KOPT-K1 (cell line): ENCODE measurements at regions not wholly inside any gene's neighbourhood (a gene's known extent, or its start where the extent isn't known, plus 50 kb on each side); places are given as distances from the start of the nearest gene placed in this dataset.
"Not testable (repeated sequence)": the region's sequence is repeated elsewhere in the genome, so short reads cannot be mapped to it uniquely, and the experiment has no call there.

Source experiments
- H3K27ac ChIP-seq: fragments of 200-600 bp; sonication (generic); 2 replicates; pipeline ENCODE4 v1.5.1; 2016; ENCODE audit warnings: antibody characterized with exemption, mild to moderate bottlenecking, low read depth, low read length; ENCODE audit not compliant: poor library complexity, severe bottlenecking
- H3K36me3 ChIP-seq: fragments of 200-600 bp; sonication (generic); 2 replicates; pipeline ENCODE4 v1.5.1; 2017; ENCODE audit warnings: antibody characterized with exemption, mild to moderate bottlenecking, low read length, moderate library complexity; ENCODE audit not compliant: insufficient read depth
- H3K9me3 ChIP-seq: fragments of 200-600 bp; sonication (generic); 2 replicates; pipeline ENCODE4 v1.5.1; 2017; ENCODE audit warnings: antibody characterized with exemption, low read length, mild to moderate bottlenecking; ENCODE audit not compliant: insufficient read depth, poor library complexity, severe bottlenecking

DNA sequence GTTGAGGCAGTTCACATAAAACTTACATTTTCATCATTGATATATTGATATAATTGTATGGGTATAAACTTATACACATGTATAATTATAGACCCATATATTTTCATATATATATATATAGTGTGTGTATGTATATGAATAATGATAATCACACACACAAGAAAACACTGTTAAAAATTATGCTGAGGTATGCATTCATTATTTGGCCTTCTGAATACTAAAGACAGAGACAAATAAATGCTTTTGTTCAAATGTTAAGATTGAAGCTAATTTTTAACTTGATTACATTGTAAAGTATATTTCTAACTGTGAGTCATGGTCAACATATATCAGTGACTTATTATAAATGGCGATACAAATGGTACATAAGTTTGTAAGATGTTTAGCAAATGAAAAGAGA is 888.8 kb downstream of the OTOL1 start:
- H3K36me3 ChIP-seq = no peaks in the 10 kb centered on the region
- no peaks in the 10 kb centered on the region for H3K9me3 ChIP-seq
- no peak overlapping the region for H3K27ac ChIP-seq

DNA sequence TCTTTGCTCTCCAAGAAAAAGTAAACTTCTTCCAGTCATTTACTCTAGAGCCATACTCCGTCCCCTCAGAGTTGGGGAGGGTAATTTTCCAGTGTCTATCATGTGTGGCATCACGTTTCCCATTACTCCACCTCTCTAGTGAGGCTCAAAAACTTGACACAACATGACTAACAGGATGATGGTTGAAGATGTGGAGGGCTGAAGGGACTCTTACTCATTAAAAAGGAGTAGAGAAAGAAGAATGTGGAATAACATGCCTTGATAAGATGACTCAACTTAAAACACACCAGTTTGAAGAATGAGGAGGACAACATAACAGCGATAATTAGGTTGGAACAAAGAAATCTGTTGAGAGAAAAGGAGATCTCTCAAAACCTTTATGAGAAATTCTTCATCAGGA is 894.3 kb downstream of the OTOL1 start:
- H3K27ac ChIP-seq = no peak overlapping the region
- H3K36me3 ChIP-seq = no peaks in the 10 kb centered on the region
- no peaks in the 10 kb centered on the region for H3K9me3 ChIP-seq

DNA sequence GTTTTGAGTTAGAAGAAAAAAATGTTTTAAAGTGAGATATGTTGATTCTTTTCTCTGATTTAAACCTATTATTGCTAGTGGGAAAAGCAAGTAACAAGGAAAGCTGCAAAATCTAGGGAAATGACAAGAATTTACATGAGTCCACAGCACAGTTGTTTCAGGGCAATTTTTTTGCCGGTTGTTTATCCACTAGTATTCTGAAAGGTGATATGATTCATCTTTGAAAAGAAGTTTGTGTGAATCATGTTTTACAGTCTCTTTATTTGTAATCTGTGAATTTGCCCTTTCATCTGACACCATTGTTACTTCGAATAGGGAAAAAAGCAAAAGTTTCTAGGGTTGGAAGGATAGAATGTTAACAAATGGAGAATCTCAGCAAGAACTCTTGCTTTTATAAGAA is 894.7 kb downstream of the OTOL1 start:
- no peaks in the 10 kb centered on the region for H3K9me3 ChIP-seq
- H3K27ac ChIP-seq = no peak overlapping the region
- no peaks in the 10 kb centered on the region for H3K36me3 ChIP-seq

GRCh38 chr3:162395496-162395895 is 898.9 kb downstream of the OTOL1 start:
- Histone ChIP-seq H3K27ac (no peak overlapping the region), H3K9me3 (peaks cover 10% of the 10 kb centered on the region), H3K36me3 (no peaks in the 10 kb centered on the region)

DNA sequence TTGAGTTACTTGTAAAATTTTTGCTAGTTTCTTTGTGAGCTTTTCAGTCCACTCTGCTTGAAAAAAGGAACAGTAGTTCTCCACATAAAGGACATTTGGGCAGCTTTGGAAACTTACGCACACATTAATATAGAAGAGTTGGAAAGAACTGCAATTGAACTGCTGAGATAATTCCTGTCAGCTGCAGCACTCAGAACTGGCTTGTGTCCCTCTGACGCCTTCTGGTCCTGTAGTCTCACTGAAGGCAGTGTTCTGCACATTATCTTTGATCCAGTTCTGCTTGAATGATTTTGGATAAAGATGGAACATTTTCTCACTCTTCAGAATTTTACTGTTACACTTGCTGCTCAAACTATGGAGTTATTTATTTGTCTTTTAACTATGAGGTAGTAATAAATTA is 901.9 kb downstream of the OTOL1 start:
- H3K9me3 ChIP-seq = peaks cover 10% of the 10 kb centered on the region

GRCh38 chr3:162400697-162401096 is 904.1 kb downstream of the OTOL1 start:
- Histone ChIP-seq H3K27ac (no peak overlapping the region), H3K36me3 (no peaks in the 10 kb centered on the region), H3K9me3 (peaks cover 10% of the 10 kb centered on the region)

More for the DNA sequence above, 901.9 kb downstream of the OTOL1 start:
- Histone ChIP-seq H3K36me3 (no peaks in the 10 kb centered on the region), H3K27ac (no peak overlapping the region)

GRCh38 chr3:162411556-162411955 is 914.9 kb downstream of the OTOL1 start:
- not testable (repeated sequence) for H3K27ac ChIP-seq, H3K9me3 ChIP-seq, H3K36me3 ChIP-seq

DNA sequence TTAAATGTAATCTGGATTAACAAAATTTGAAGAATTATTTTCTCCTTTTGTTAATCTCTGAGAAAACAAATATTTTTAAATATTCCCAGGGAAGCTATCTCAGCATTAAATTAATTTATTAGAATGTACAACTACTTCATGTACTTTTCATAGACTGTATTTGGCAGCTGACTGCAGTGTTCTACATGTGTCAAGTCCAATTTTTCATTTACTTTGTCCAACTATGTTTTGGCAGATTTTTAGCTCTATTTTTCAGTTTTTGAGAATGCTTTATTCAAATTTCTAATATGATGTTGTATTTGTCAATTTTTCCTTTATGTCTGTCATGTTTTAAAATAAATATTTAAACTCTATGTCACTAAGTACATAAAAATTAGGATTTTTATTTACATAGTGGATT is 925.1 kb downstream of the OTOL1 start:
- H3K9me3 ChIP-seq = no peaks in the 10 kb centered on the region
- H3K27ac ChIP-seq = no peak overlapping the region
- no peaks in the 10 kb centered on the region for H3K36me3 ChIP-seq

- H3K36me3 ChIP-seq = no peaks in the 10 kb centered on the region
- no peak overlapping the region for H3K27ac ChIP-seq
- H3K9me3 ChIP-seq = no peaks in the 10 kb centered on the region
These were observed 931.6 kb downstream of the OTOL1 start for GRCh38 chr3:162428192-162428591.

DNA sequence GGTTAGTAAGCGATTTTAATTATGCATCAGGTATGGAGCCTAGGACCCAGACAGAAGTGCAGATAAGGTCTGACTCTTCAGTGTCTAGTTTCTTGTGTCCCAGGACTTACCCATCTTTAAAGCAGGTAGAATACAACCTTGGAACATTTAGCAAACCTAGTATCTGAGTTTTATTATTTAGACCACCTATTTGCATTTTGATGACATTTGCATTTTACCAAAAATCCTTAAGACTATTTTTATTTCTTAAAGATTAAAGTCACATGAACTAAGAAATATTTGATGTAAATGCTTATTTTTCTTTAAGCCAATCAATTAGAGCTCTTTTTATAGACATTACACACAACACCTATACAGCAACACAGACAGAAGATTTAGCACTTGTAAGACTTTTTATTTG is 939.1 kb downstream of the OTOL1 start:
- H3K27ac ChIP-seq = no peak overlapping the region

DNA sequence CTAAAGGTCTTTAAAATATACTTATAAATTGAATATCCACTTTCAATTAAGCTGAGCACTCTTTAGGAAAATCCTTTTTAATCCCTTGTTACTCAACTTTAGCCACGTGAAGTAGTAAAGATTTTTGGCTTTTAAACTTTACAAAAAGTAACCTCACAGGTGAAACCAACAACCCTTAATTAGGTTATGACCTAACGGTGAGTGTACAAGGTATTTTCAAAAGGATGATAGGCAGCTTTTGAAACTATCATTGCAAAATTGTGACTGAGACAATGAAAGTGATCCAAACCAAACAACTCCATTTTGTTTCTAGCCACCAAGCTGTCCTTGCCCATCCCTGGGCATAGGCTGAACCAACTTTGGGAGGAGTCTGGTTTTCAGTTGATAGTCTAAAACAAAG is 940.2 kb downstream of the OTOL1 start:
- Histone ChIP-seq H3K9me3 (no peaks in the 10 kb centered on the region), H3K36me3 (no peaks in the 10 kb centered on the region), H3K27ac (no peak overlapping the region)

More for the DNA sequence above, 939.1 kb downstream of the OTOL1 start:
- H3K36me3 ChIP-seq = no peaks in the 10 kb centered on the region
- no peaks in the 10 kb centered on the region for H3K9me3 ChIP-seq

DNA sequence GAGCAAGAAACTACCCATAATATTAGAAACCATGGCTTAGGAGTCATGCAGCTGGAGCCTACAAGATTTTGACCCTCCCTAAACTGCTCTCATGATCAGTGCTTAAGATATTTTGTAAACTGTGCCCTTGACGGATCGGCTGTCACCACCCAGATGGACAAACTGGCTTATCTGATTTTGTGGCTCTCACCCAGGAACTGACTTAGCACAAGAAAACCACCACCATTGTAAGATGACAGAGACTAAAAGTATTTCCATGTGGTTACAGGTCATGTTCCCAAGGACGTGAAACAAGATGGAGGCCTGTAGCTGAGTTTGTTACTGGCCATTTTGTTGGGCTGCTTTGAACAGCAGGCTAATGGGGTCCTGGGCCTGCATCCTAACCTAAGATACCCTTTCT is 940.9 kb downstream of the OTOL1 start:
- no peaks in the 10 kb centered on the region for H3K36me3 ChIP-seq
- no peaks in the 10 kb centered on the region for H3K9me3 ChIP-seq
- no peak overlapping the region for H3K27ac ChIP-seq

- H3K27ac ChIP-seq = no peak overlapping the region
- no peaks in the 10 kb centered on the region for H3K36me3 ChIP-seq
- no peaks in the 10 kb centered on the region for H3K9me3 ChIP-seq
These were observed 945.1 kb downstream of the OTOL1 start for GRCh38 chr3:162441716-162442115.

- Histone ChIP-seq H3K36me3 (no peaks in the 10 kb centered on the region), H3K27ac (no peak overlapping the region), H3K9me3 (no peaks in the 10 kb centered on the region)
These were observed 946.8 kb downstream of the OTOL1 start for GRCh38 chr3:162443376-162443775.

DNA sequence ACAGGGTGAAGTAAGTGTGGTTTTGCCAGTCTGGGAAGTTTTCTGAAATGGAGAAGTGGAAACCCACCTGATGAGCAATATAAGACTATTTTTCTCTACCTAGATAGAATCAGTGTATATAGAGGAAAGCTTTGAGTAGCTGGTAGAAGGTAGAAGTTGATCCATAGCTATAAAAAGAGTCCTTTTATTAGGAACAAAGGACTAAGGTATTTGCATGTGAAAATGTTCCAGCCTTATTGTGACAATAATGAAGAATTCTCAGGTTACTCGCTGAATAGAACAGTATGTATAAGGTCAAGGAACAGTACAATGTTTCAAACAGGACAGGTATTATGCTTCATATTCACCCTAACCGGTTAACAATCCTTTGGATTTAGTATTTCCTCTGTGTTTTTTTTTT is 972.2 kb downstream of the OTOL1 start:
- Histone ChIP-seq H3K9me3 (no peaks in the 10 kb centered on the region), H3K27ac (no peak overlapping the region), H3K36me3 (no peaks in the 10 kb centered on the region)

DNA sequence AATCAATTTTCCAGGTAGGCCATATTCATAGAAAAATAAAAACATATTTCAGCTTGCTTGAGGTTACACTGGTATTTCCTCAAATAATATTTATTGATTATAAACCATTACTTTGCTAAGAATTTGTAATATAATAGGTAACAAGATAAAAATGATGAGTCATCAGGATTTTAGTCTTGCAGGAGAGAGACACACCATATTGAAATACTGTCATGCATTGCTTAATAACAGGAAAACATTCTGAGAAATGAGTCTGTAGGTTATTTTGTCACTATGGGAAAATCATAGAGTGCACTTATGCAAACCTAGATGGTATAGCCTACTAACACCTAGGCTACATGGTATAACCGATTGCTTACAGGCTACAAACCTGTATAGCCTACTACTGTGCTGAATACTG is 990.5 kb downstream of the OTOL1 start:
- no peaks in the 10 kb centered on the region for H3K36me3 ChIP-seq
- no peak overlapping the region for H3K27ac ChIP-seq
- H3K9me3 ChIP-seq = peaks cover 3% of the 10 kb centered on the region

GRCh38 chr3:162489853-162490252 is 993.2 kb downstream of the OTOL1 start:
- H3K27ac ChIP-seq = no peak overlapping the region
- no peaks in the 10 kb centered on the region for H3K9me3 ChIP-seq
- H3K36me3 ChIP-seq = no peaks in the 10 kb centered on the region
